ENCODE measurements at regions not wholly inside any gene's neighbourhood (a gene's known extent, or its start where the extent isn't known, plus 50 kb on each side); places are given as distances from the start of the nearest gene placed in this dataset.

GRCh38 chr11:8740129-8740528, 57.5 kb downstream of the RPL27A start:
- H3K27ac Mint-ChIP-seq: no peak overlapping the region
- POLR2A ChIA-PET: no interaction called here
- no peaks in the 10 kb centered on the region for H3K4me1 Mint-ChIP-seq
- H3K9me3 Mint-ChIP-seq: no peaks in the 10 kb centered on the region
- H3K27me3 Mint-ChIP-seq: peaks cover 0 to 4% (median under 1%) of the 10 kb centered on the region in 5 donors
- no peaks in the 10 kb centered on the region for H3K36me3 Mint-ChIP-seq
- no peak overlapping the region for H3K4me3 Mint-ChIP-seq
- DNase-seq (no peak), ATAC-seq (no peak)

- no peak for DNase-seq
- Mint-ChIP-seq H3K27ac (no peak overlapping the region), H3K27me3 (peaks cover 5 to 24% (median 11%) of the 10 kb centered on the region in 5 donors), H3K4me1 (peaks cover 0 to 6% (median 0%) of the 10 kb centered on the region in 4 donors), H3K4me3 (no peak overlapping the region), H3K9me3 (no peaks in the 10 kb centered on the region), H3K36me3 (no peaks in the 10 kb centered on the region)
- no peak for ATAC-seq
- POLR2A ChIA-PET: no interaction called here
Measured at GRCh38 chr11:8744423-8744822, 61.8 kb downstream of the RPL27A start.

GRCh38 chr11:8745431-8746253, 63.0 kb downstream of the RPL27A start:
- Mint-ChIP-seq H3K36me3 (no peaks in the 10 kb centered on the region), H3K27me3 (peaks cover 6 to 24% (median 16%) of the 10 kb centered on the region in 5 donors), H3K4me1 (peaks cover 0 to 6% (median 0%) of the 10 kb centered on the region in 4 donors), H3K4me3 (no peak overlapping the region), H3K9me3 (no peaks in the 10 kb centered on the region), H3K27ac (no peak overlapping the region)
- POLR2A ChIA-PET: no interaction called here
- DNase-seq (no peak), ATAC-seq (no peak)

DNA sequence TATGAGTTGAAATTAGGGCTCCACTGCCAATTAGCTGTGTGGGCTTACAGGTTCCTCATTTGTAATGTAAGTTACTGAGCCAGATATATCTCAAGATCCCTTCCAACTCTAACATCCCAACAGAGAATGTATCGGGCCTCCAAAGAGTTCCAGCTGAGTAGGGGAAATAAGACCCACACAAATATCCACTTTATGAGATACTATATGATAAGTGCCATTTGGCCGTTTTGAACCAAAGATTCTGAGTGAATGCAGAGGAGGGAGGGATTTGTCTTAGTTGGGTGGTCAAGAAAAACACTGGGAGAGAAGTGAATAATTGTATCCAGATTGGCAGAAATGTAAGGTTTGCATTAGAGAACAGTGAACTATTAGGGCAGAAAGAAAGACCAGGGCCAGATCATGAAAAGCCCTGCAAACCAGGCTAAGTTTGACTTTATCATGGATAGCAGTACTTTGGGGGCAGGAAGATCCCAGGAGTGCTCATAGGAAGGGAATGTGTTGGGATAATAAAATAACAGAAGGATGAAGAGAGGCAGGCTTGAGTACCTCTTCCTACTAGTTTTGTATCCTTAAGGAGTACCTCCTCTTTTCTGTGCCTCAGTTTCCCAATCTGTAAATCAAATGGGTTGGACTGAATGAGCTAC, 63.9 kb downstream of the RPL27A start:
- POLR2A ChIA-PET: no interaction called here
- Mint-ChIP-seq H3K27me3 (peaks cover 6 to 29% (median 16%) of the 10 kb centered on the region in 5 donors), H3K4me3 (no peak overlapping the region), H3K9me3 (no peaks in the 10 kb centered on the region), H3K4me1 (peaks cover 0 to 6% (median 0%) of the 10 kb centered on the region in 4 donors), H3K27ac (no peak overlapping the region), H3K36me3 (peaks cover 0 to 1% (median 0%) of the 10 kb centered on the region in 3 donors)
- DNase-seq: no peak
- ATAC-seq: no peak

DNA sequence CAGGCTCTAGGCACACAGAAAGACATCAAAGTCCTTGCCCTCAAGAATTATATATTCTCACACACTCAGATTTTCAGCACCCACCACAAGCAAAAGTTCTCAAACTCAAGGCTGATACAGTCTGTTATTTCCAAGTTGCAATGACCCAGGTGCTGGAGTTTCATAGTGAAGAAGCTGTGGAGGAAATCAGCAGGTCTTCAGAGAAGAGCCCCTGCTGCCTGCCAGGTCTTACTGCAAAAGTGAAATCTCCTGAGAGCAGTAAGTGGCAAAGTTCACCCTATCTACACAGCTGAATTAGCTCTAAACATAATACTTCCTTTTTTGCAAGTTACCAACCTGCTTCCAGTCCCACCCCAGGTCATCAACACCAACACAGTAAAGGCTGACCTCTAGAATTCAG, 64.6 kb downstream of the RPL27A start:
- peaks cover 6 to 36% (median 19%) of the 10 kb centered on the region in 5 donors for H3K27me3 Mint-ChIP-seq
- DNase-seq (no peak), ATAC-seq (no peak)
- no peak overlapping the region for H3K4me3 Mint-ChIP-seq
- H3K4me1 Mint-ChIP-seq: peaks cover 0 to 6% (median 0%) of the 10 kb centered on the region in 4 donors
- H3K27ac Mint-ChIP-seq: no peak overlapping the region
- POLR2A ChIA-PET: no interaction called here
- peaks cover 0 to 1% (median 0%) of the 10 kb centered on the region in 3 donors for H3K36me3 Mint-ChIP-seq
- no peaks in the 10 kb centered on the region for H3K9me3 Mint-ChIP-seq

DNA sequence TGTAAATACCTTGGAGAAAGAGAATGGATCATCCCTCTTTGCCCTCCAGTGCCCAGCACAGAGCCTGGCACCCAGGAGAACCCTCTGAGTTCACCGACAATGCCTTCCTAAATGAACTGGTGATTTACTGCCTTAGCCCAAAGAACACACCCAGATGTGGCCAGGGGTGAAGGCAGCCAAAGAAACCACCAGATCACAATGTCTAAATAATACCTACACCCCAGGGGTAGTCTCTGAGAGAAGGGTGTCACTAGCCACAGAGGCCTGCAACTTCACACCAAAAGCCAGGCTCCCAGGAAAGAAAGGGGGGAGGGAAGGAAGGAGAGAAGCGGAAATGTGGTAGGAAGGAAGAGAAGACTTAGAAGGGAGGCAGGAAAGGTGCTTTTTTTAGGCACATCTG, 65.7 kb downstream of the RPL27A start:
- DNase-seq: no peak
- Mint-ChIP-seq H3K4me1 (peaks cover 0 to 6% (median 0%) of the 10 kb centered on the region in 4 donors), H3K4me3 (peak overlapping the region in 1 of 10 donors; percentile 24), H3K27ac (no peak overlapping the region), H3K9me3 (no peaks in the 10 kb centered on the region), H3K27me3 (peaks cover 6 to 36% (median 16%) of the 10 kb centered on the region in 5 donors), H3K36me3 (peaks cover 0 to 1% (median 0%) of the 10 kb centered on the region in 3 donors)
- POLR2A ChIA-PET: no interaction called here
- ATAC-seq: no peak

DNA sequence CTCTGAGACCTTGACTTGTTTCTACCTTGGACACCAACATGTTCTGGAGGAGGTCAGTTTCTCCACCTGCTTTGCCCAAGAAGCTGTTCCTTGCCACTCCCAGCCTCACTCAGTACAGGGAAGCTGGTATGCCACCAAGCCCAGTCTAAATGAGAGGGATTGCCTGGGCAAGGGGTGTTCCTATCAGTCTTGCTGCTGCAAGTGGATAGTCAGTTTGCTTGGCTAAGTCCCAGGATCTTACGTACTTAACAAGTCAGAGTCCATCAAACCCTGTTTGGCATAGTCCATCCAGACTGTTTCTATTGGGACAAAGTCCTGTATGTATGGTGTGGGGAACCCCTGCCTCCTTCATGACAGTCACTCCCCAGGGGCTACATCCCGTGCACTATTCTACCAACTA, 66.6 kb downstream of the RPL27A start:
- Mint-ChIP-seq H3K4me3 (no peak overlapping the region), H3K36me3 (peaks cover 0 to 1% (median 0%) of the 10 kb centered on the region in 3 donors), H3K9me3 (no peaks in the 10 kb centered on the region), H3K4me1 (peaks cover 0 to 6% (median 0%) of the 10 kb centered on the region in 4 donors), H3K27me3 (peaks cover 6 to 36% (median 16%) of the 10 kb centered on the region in 5 donors), H3K27ac (no peak overlapping the region)
- POLR2A ChIA-PET: no interaction called here
- no peak for ATAC-seq
- DNase-seq: no peak

DNA sequence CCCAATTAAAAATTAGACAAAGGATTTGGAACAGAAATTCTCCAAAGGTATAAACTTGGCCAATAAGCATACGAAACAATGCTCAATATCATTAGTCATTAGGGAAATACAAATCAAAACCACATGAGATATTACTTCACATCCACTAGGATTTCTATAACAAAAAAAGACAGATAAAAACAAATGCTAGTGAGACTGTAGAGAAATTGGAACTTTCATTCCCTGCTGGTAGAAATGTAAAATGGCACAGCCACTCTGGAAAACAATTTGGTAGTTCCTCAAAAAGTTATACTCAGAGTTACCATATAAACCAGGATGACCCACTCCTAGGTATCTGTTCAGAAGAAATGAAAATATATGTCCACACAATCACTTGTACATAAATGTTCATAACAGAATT, 71.6 kb downstream of the RPL27A start:
- no peaks in the 10 kb centered on the region for H3K4me1 Mint-ChIP-seq
- POLR2A ChIA-PET: no interaction called here
- H3K27ac Mint-ChIP-seq: no peak overlapping the region
- H3K9me3 Mint-ChIP-seq: no peaks in the 10 kb centered on the region
- H3K4me3 Mint-ChIP-seq: no peak overlapping the region
- ATAC-seq: no peak
- H3K27me3 Mint-ChIP-seq: peaks cover 2 to 14% (median 10%) of the 10 kb centered on the region in 5 donors
- peaks cover 0 to 1% (median 0%) of the 10 kb centered on the region in 3 donors for H3K36me3 Mint-ChIP-seq
- no peak for DNase-seq

DNA sequence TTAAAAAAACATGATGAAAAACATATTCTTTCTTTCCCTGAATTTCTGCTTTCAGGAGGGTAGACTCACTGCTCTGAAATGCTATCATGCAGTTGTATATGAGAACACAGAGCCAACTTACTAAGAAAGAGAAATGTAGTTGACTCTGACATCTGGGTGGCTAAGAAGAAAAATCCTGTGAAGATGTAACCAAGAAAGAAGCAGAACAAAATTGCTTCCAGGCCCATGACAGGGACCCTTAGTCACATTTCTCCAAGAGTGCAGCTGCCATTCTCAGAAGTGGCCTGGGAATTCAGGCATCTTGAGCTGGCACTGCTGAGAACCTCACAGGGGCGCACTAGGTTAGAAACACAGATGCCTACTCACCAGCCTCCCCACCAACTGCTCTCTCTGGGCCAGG, 73.6 kb downstream of the RPL27A start:
- H3K9me3 Mint-ChIP-seq: no peaks in the 10 kb centered on the region
- H3K4me1 Mint-ChIP-seq: no peaks in the 10 kb centered on the region
- no peak overlapping the region for H3K27ac Mint-ChIP-seq
- DNase-seq: no peak
- H3K27me3 Mint-ChIP-seq: peaks cover 0 to 9% (median 7%) of the 10 kb centered on the region in 5 donors
- H3K4me3 Mint-ChIP-seq: no peak overlapping the region
- H3K36me3 Mint-ChIP-seq: no peaks in the 10 kb centered on the region
- ATAC-seq: no peak
- POLR2A ChIA-PET: no interaction called here

DNA sequence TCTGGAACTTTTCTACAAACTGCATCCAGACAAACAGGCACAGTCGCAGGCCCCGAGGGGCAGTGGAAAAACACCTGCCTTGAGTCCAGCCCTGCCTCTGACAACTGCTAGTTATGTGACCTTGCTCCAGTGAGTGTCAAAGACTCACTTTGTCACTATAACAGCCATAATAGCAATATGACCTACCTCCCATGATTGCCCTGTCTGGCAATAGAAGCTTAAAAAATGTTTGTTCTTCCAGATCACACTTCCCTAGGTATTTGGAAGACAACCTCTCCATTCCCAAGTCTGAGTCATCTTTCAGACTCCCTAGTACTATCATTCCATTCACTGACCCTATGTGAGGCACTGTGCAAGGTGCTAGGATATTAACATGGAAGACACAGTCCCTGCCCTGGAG, 74.5 kb downstream of the RPL27A start:
- Mint-ChIP-seq H3K36me3 (no peaks in the 10 kb centered on the region), H3K27me3 (peaks cover 0 to 3% (median 2%) of the 10 kb centered on the region in 5 donors), H3K9me3 (no peaks in the 10 kb centered on the region), H3K4me1 (no peaks in the 10 kb centered on the region), H3K27ac (no peak overlapping the region), H3K4me3 (no peak overlapping the region)
- ATAC-seq (no peak), DNase-seq (no peak)
- POLR2A ChIA-PET: no interaction called here

DNA sequence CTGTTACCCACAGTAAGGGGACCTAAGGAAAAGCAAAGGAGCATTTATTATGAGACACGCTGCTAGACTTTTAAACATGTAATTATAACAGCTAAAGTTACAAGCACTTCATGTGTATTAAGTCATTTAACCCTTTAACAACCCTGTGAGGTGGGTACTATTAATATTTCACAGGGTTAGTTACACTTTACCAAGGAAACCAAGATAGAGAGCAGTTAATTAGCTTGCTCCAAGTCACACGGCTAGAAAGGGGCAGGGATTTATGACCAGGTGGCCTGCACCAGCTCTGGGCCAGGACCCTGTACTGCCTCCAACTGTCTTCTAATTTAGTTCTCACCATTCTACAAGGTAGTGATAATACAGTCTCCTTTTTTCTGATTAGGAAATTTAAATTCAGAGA, 74.9 kb downstream of the RPL27A start:
- POLR2A ChIA-PET: no interaction called here
- DNase-seq (no peak), ATAC-seq (no peak)
- Mint-ChIP-seq H3K36me3 (no peaks in the 10 kb centered on the region), H3K4me3 (no peak overlapping the region), H3K27ac (no peak overlapping the region), H3K27me3 (peaks cover 0 to 3% (median 2%) of the 10 kb centered on the region in 5 donors), H3K9me3 (no peaks in the 10 kb centered on the region), H3K4me1 (no peaks in the 10 kb centered on the region)

GRCh38 chr11:8758619-8759169, 76.1 kb downstream of the RPL27A start:
- Mint-ChIP-seq H3K4me3 (no peak overlapping the region), H3K27me3 (peaks cover 0 to 5% (median 3%) of the 10 kb centered on the region in 5 donors), H3K4me1 (no peaks in the 10 kb centered on the region), H3K9me3 (no peaks in the 10 kb centered on the region), H3K36me3 (no peaks in the 10 kb centered on the region), H3K27ac (no peak overlapping the region)
- ATAC-seq: no peak
- POLR2A ChIA-PET: no interaction called here
- no peak for DNase-seq

- H3K9me3 Mint-ChIP-seq: no peaks in the 10 kb centered on the region
- H3K4me1 Mint-ChIP-seq: no peaks in the 10 kb centered on the region
- DNase-seq: no peak
- H3K27me3 Mint-ChIP-seq: peaks cover 0 to 5% (median 3%) of the 10 kb centered on the region in 5 donors
- POLR2A ChIA-PET: no interaction called here
- H3K27ac Mint-ChIP-seq: no peak overlapping the region
- no peak for ATAC-seq
- H3K4me3 Mint-ChIP-seq: no peak overlapping the region
- no peaks in the 10 kb centered on the region for H3K36me3 Mint-ChIP-seq
Measured at GRCh38 chr11:8759634-8760033, 77.0 kb downstream of the RPL27A start.
